Neutrophil (primary cell): ENCODE measurements at regions not wholly inside any gene's neighbourhood (a gene's known extent, or its start where the extent isn't known, plus 50 kb on each side); places are given as distances from the start of the nearest gene placed in this dataset.

Experiments used
- H3K27ac ChIP-seq: fragments of 200-600 bp; sonication (generic); 2 replicates; pipeline ENCODE4 v1.5.1; 2016; ENCODE audit warnings: mild to moderate bottlenecking, moderate library complexity
- H3K27me3 ChIP-seq: fragments of 200-600 bp; sonication (generic); 2 replicates; pipeline ENCODE4 v1.6.0; 2016; ENCODE audit warnings: mild to moderate bottlenecking
- H3K36me3 ChIP-seq: fragments of 200-600 bp; sonication (generic); 2 replicates; pipeline ENCODE4 v1.5.1; 2017
- H3K4me1 ChIP-seq, 2 experiments: fragments of 200-600 bp in 1 of 2; sonication (generic) in 1 of 2; 1 replicate in 1 of 2; 2 replicates in 1 of 2; pipeline versions ENCODE4 v1.5.1 to v1.6.1; 2013 to 2016; ENCODE audit warnings: low read depth in 1 of 2, low read length in 1 of 2, mild to moderate bottlenecking in 1 of 2, moderate library complexity in 1 of 2; ENCODE audit not compliant: control insufficient read depth in 1 of 2, insufficient read depth in 1 of 2
- H3K4me3 ChIP-seq, 2 experiments: fragments of 200-600 bp in 1 of 2; sonication (generic) in 1 of 2; 1 replicate in 1 of 2; 2 replicates in 1 of 2; pipeline ENCODE4 v1.5.1; 2013 to 2016; ENCODE audit warnings: low read depth in 1 of 2, low read length in 1 of 2, mild to moderate bottlenecking in 1 of 2, moderate library complexity in 1 of 2
- H3K9me3 ChIP-seq: fragments of 200-600 bp; sonication (generic); 2 replicates; pipeline ENCODE4 v1.5.1; 2016
- TF ChIP-seq, protein P1 (sequence below): fragments of 200-600 bp; sonication (generic); IDR thresholded peaks from 2 replicates; pipeline ENCODE4 v1.5.1; 2016; ENCODE audit warnings: antibody characterized with exemption

DNA sequence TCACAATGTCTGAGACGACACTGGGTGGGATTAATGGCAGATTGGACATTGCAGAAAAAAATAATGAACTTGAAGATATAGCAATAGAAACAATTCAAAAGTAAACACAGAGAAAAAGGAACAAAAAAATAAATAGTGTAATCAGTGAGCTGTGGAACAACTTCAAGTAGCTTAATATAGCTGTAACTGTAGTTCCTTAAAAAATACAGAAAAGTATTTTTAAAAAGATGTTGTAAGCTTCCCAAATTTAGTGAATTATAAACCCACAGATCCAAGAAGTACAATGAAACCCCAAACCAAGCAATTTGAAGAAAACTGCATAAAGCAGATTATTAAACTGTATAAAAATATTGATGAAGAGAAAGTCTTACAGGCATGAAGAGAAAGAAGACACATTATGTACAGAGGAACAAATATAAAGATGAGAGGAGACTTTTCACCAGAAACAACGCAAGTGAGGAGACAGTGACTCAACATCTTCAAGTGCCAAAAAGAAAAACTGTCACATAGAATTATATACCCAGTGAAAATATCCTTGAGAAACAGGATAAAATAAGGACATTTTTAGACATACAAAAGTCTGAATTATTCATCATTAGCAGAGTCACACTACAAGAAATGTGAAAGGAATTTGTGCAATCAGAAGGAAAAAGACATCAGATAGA, 176.4 kb downstream of the NFKBIZ start:
- Histone ChIP-seq H3K9me3 (no peaks in the 10 kb centered on the region), H3K36me3 (no peaks in the 10 kb centered on the region), H3K4me1 (peaks cover 6 to 22% of the 10 kb centered on the region in 2 experiments), H3K4me3 (no peak overlapping the region), H3K27ac (peak overlapping the region; percentile 32), H3K27me3 (no peaks in the 10 kb centered on the region)
- TF ChIP-seq, protein P1, sequence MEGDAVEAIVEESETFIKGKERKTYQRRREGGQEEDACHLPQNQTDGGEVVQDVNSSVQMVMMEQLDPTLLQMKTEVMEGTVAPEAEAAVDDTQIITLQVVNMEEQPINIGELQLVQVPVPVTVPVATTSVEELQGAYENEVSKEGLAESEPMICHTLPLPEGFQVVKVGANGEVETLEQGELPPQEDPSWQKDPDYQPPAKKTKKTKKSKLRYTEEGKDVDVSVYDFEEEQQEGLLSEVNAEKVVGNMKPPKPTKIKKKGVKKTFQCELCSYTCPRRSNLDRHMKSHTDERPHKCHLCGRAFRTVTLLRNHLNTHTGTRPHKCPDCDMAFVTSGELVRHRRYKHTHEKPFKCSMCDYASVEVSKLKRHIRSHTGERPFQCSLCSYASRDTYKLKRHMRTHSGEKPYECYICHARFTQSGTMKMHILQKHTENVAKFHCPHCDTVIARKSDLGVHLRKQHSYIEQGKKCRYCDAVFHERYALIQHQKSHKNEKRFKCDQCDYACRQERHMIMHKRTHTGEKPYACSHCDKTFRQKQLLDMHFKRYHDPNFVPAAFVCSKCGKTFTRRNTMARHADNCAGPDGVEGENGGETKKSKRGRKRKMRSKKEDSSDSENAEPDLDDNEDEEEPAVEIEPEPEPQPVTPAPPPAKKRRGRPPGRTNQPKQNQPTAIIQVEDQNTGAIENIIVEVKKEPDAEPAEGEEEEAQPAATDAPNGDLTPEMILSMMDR = no peak

- no peaks in the 10 kb centered on the region for H3K9me3 ChIP-seq
- no peak overlapping the region for H3K27ac ChIP-seq
- TF ChIP-seq, protein P1 = no peak
These were observed 177.3 kb downstream of the NFKBIZ start for GRCh38 chr3:102026656-102027055.

GRCh38 chr3:102030661-102031060, 181.3 kb downstream of the NFKBIZ start:
- no peak overlapping the region for H3K4me3 ChIP-seq
- no peaks in the 10 kb centered on the region for H3K36me3 ChIP-seq

More at GRCh38 chr3:102026656-102027055, 177.3 kb downstream of the NFKBIZ start:
- Histone ChIP-seq H3K4me1 (peaks cover 7 to 25% of the 10 kb centered on the region in 2 experiments), H3K27me3 (no peaks in the 10 kb centered on the region), H3K36me3 (no peaks in the 10 kb centered on the region), H3K4me3 (no peak overlapping the region)

GRCh38 chr3:102031834-102032233, 182.5 kb downstream of the NFKBIZ start:
- Histone ChIP-seq H3K4me3 (no peak overlapping the region), H3K27ac (no peak overlapping the region), H3K36me3 (no peaks in the 10 kb centered on the region), H3K4me1 (peaks cover 7 to 13% of the 10 kb centered on the region in 2 experiments), H3K9me3 (no peaks in the 10 kb centered on the region), H3K27me3 (no peaks in the 10 kb centered on the region)
- TF ChIP-seq, protein P1 = no peak

More at GRCh38 chr3:102030661-102031060, 181.3 kb downstream of the NFKBIZ start:
- Histone ChIP-seq H3K27me3 (no peaks in the 10 kb centered on the region), H3K27ac (no peak overlapping the region), H3K9me3 (no peaks in the 10 kb centered on the region), H3K4me1 (peaks cover 7 to 20% of the 10 kb centered on the region in 2 experiments)
- TF ChIP-seq, protein P1 = no peak

- H3K36me3 ChIP-seq = no peaks in the 10 kb centered on the region
- TF ChIP-seq, protein P1 = no peak
These were observed 183.4 kb downstream of the NFKBIZ start for GRCh38 chr3:102032491-102033383.

More at GRCh38 chr3:102032491-102033383, 183.4 kb downstream of the NFKBIZ start:
- Histone ChIP-seq H3K9me3 (no peaks in the 10 kb centered on the region), H3K4me3 (no peak overlapping the region), H3K27me3 (no peaks in the 10 kb centered on the region), H3K27ac (no peak overlapping the region), H3K4me1 (peaks cover 7 to 12% of the 10 kb centered on the region in 2 experiments)
